A549 (cell line): ENCODE measurements at regions not wholly inside any gene's neighbourhood (a gene's known extent, or its start where the extent isn't known, plus 50 kb on each side); places are given as distances from the start of the nearest gene placed in this dataset.

Experiments used
- ATAC-seq, 2 experiments: fragments of 200-7000 bp in 1 of 2; fragments of >200 bp in 1 of 2; cut with Nextera tagmentation in 1 of 2; cut with Tn5 transposase in 1 of 2; 3 replicates each; pipeline versions ENCODE4 v1.8.0 to v1.9.1; 2018 to 2020; ENCODE audit warnings: mild to moderate bottlenecking in 1 of 2, moderate library complexity in 1 of 2
- CTCF ChIA-PET: fragments of 300-600 bp; sonication (Branson Sonifier 250); formaldehyde crosslinking; extraction: SDS; loops from one replicate; lab custom pipeline; 2021; ENCODE audit warnings: antibody characterized with exemption, inconsistent platforms; lab: Yijun Ruan, JAX
- POLR2A ChIA-PET: fragments of 350-600 bp; formaldehyde crosslinking; extraction: SDS; loops from one replicate; lab custom pipeline; 2021; ENCODE audit warnings: antibody characterized with exemption, inconsistent platforms; lab: Yijun Ruan, JAX
- DNase-seq, 2 experiments: peaks; one replicate each; pipeline versions ENCODE4 v3.0.0 to v3.0.0-alpha.2; 2011 to 2016; ENCODE audit warnings: low read depth in 1 of 2, low spot score in 1 of 2
- FAIRE-seq: peaks from 2 replicates; lab custom pipeline; 2011; peaks lifted over from hg19 to GRCh38; lab: Jason Lieb, UNC
- H3K27ac ChIP-seq, 2 experiments: fragments of >200 bp; sonication (Bioruptor Twin); formaldehyde crosslinking; 3 replicates each; pipeline ENCODE4 v1.5.1; 2016 to 2017
- H3K4me1 ChIP-seq: fragments of >200 bp; sonication (Bioruptor Twin); formaldehyde crosslinking; 3 replicates; pipeline ENCODE4 v1.6.1; 2016
- H3K4me2 ChIP-seq: fragments of >200 bp; sonication (Bioruptor Twin); formaldehyde crosslinking; 3 replicates; pipeline ENCODE4 v1.6.1; 2016
- H3K4me3 ChIP-seq: fragments of >200 bp; sonication (Bioruptor Twin); formaldehyde crosslinking; 3 replicates; pipeline ENCODE4 v1.5.1; 2016
- H3K9me3 ChIP-seq: fragments of >200 bp; sonication (Bioruptor Twin); formaldehyde crosslinking; 3 replicates; pipeline ENCODE4 v1.6.1; 2016
- BHLHE40 ChIP-seq: IDR thresholded peaks from 2 replicates; pipeline ENCODE4 v1.6.1; 2012; ENCODE audit warnings: low read depth, low read length, inconsistent platforms
- CBX2 ChIP-seq: fragments of 200-600 bp; sonication (generic); IDR thresholded peaks from 2 replicates; pipeline ENCODE4 v1.6.1; 2016; ENCODE audit warnings: low read depth, mild to moderate bottlenecking, borderline replicate concordance
- CBX8 ChIP-seq: fragments of 200-600 bp; sonication (generic); IDR thresholded peaks from 2 replicates; pipeline ENCODE4 v1.6.1; 2016
- CHD2 ChIP-seq: fragments of 150-350 bp; IDR thresholded peaks from 2 replicates; pipeline ENCODE4 v1.6.1; 2014; ENCODE audit warnings: low read length; ENCODE audit not compliant: partially characterized antibody
- EHF ChIP-seq: fragments of 250-450 bp; sonication (Bioruptor Pico); IDR thresholded peaks from 2 replicates; pipeline ENCODE4 v1.5.0; 2020; ENCODE audit warnings: mild to moderate bottlenecking
- EP300 ChIP-seq, 2 experiments: fragments of >200 bp; sonication (Bioruptor Twin); formaldehyde crosslinking; IDR thresholded peaks; 2 replicates in 1 of 2; 3 replicates in 1 of 2; pipeline ENCODE4 v1.6.1; 2016 to 2017
- ESRRA ChIP-seq: fragments of 150-350 bp; IDR thresholded peaks from 2 replicates; pipeline ENCODE4 v1.6.1; 2014; ENCODE audit warnings: mild to moderate bottlenecking, low read length, borderline replicate concordance
- FOSB ChIP-seq: fragments of 250-450 bp; sonication (Bioruptor Pico); IDR thresholded peaks from 2 replicates; pipeline ENCODE4 v1.5.0; 2020; ENCODE audit warnings: mild to moderate bottlenecking, moderate library complexity
- FOSL2 ChIP-seq, 2 experiments: fragments of 450-650 bp in 1 of 2; fragments of >200 bp in 1 of 2; sonication (Bioruptor Twin) in 1 of 2; formaldehyde crosslinking; IDR thresholded peaks; 2 replicates each; pipeline versions ENCODE4 v1.5.0 to v1.6.1; 2016 to 2020; ENCODE audit warnings: mild to moderate bottlenecking in 1 of 2, moderate library complexity in 1 of 2
- HEYL ChIP-seq: fragments of 250-450 bp; sonication (Bioruptor Pico); IDR thresholded peaks from 2 replicates; pipeline ENCODE4 v1.8.0; 2021; ENCODE audit warnings: mild to moderate bottlenecking, moderate library complexity
- JUN ChIP-seq, 2 experiments: fragments of >200 bp; sonication (Bioruptor Twin); formaldehyde crosslinking; IDR thresholded peaks; 2 replicates in 1 of 2; 3 replicates in 1 of 2; pipeline ENCODE4 v1.6.1; 2016 to 2017
- JUNB ChIP-seq: fragments of >200 bp; sonication (Bioruptor Twin); formaldehyde crosslinking; IDR thresholded peaks from 2 replicates; pipeline ENCODE4 v1.6.1; 2016
- KDM5A ChIP-seq: fragments of 200-600 bp; sonication (generic); IDR thresholded peaks from 2 replicates; pipeline ENCODE4 v1.6.1; 2016; ENCODE audit warnings: antibody characterized with exemption, mild to moderate bottlenecking
- MAFK ChIP-seq: fragments of 450-650 bp; IDR thresholded peaks from 2 replicates; pipeline ENCODE4 v1.6.1; 2014; ENCODE audit not compliant: partially characterized antibody
- NFE2L2 ChIP-seq: fragments of 150-350 bp; conservative IDR thresholded peaks from 2 replicates; pipeline ENCODE4 v1.6.1; 2014; ENCODE audit warnings: low read length
- NPAS2 ChIP-seq: fragments of 250-450 bp; sonication (Bioruptor Pico); IDR thresholded peaks from 2 replicates; pipeline ENCODE4 v1.8.0; 2022; ENCODE audit warnings: mild to moderate bottlenecking, moderate library complexity, borderline replicate concordance
- NR3C1 ChIP-seq: fragments of >200 bp; sonication (Bioruptor Twin); formaldehyde crosslinking; IDR thresholded peaks from 3 replicates; pipeline ENCODE4 v1.6.1; 2017
- PHF8 ChIP-seq: fragments of 200-600 bp; sonication (generic); IDR thresholded peaks from 2 replicates; pipeline ENCODE4 v1.6.1; 2016; ENCODE audit warnings: low read depth, mild to moderate bottlenecking, antibody characterized with exemption, moderate library complexity, borderline replicate concordance
- POLR2A ChIP-seq: IDR thresholded peaks from 2 replicates; pipeline ENCODE4 v1.6.1; 2012; ENCODE audit warnings: mild to moderate bottlenecking, low read length
- RAD21 ChIP-seq, 2 experiments: fragments of >200 bp in 1 of 2; sonication (Bioruptor Twin) in 1 of 2; formaldehyde crosslinking in 1 of 2; IDR thresholded peaks in 1 of 2; conservative IDR thresholded peaks in 1 of 2; 2 replicates in 1 of 2; 3 replicates in 1 of 2; pipeline ENCODE4 v1.6.1; 2012 to 2018; ENCODE audit warnings: inconsistent platforms in 1 of 2
- RARB ChIP-seq: fragments of 250-450 bp; sonication (Bioruptor Pico); IDR thresholded peaks from 2 replicates; pipeline ENCODE4 v1.8.0; 2021; ENCODE audit warnings: mild to moderate bottlenecking, moderate library complexity
- RCOR1 ChIP-seq: fragments of 150-350 bp; IDR thresholded peaks from 2 replicates; pipeline ENCODE4 v1.6.1; 2014; ENCODE audit warnings: antibody characterized with exemption, low read length, low read depth
- RNF2 ChIP-seq: fragments of 200-600 bp; sonication (generic); IDR thresholded peaks from 2 replicates; pipeline ENCODE4 v1.6.1; 2016; ENCODE audit warnings: low read depth, mild to moderate bottlenecking, antibody characterized with exemption, moderate library complexity, borderline replicate concordance
- SMC3 ChIP-seq: fragments of >200 bp; sonication (Bioruptor Twin); formaldehyde crosslinking; IDR thresholded peaks from 3 replicates; pipeline ENCODE4 v1.6.1; 2018; ENCODE audit warnings: inconsistent platforms
- SREBF2 ChIP-seq: fragments of 450-650 bp; IDR thresholded peaks from 2 replicates; pipeline ENCODE4 v1.6.1; 2014; ENCODE audit warnings: mild to moderate bottlenecking, moderate library complexity
- ZC3H11A ChIP-seq: fragments of 450-650 bp; IDR thresholded peaks from 2 replicates; pipeline ENCODE4 v1.6.1; 2014; ENCODE audit warnings: antibody characterized with exemption, mild to moderate bottlenecking
- ZFP36 ChIP-seq: fragments of 450-650 bp; IDR thresholded peaks from 2 replicates; pipeline ENCODE4 v1.6.1; 2014; ENCODE audit warnings: borderline replicate concordance; ENCODE audit not compliant: partially characterized antibody
- ZSCAN20 ChIP-seq: fragments of 250-450 bp; sonication (Bioruptor Pico); IDR thresholded peaks from 2 replicates; pipeline ENCODE4 v1.8.0; 2022; ENCODE audit warnings: mild to moderate bottlenecking, moderate library complexity
- WGBS: methylation state at CpG from one replicate; pipeline ENCODE4 v1.1.6; 2017; ENCODE audit errors: missing lambda C conversion rate; 5-methylcytosine and 5-hydroxymethylcytosine counted together
- TF ChIP-seq, protein P1 (sequence below): fragments of 250-450 bp; sonication (Bioruptor Pico); IDR thresholded peaks from 2 replicates; pipeline ENCODE4 v1.5.0; 2021; ENCODE audit warnings: mild to moderate bottlenecking, moderate library complexity, borderline replicate concordance
- TF ChIP-seq, protein P2 (sequence below): IDR thresholded peaks from 2 replicates; pipeline ENCODE4 v1.6.1; 2012
- TF ChIP-seq, protein P3 (sequence below): fragments of 150-350 bp; IDR thresholded peaks from 2 replicates; pipeline ENCODE4 v1.6.1; 2014; ENCODE audit warnings: low read depth, mild to moderate bottlenecking, low read length
- TF ChIP-seq, protein P4 (sequence below): fragments of >200 bp; sonication (Bioruptor Twin); formaldehyde crosslinking; IDR thresholded peaks from 3 replicates; pipeline ENCODE4 v1.5.1; 2016
- TF ChIP-seq, protein P5 (sequence below): IDR thresholded peaks from 2 replicates; pipeline ENCODE4 v1.6.1; 2012

DNA sequence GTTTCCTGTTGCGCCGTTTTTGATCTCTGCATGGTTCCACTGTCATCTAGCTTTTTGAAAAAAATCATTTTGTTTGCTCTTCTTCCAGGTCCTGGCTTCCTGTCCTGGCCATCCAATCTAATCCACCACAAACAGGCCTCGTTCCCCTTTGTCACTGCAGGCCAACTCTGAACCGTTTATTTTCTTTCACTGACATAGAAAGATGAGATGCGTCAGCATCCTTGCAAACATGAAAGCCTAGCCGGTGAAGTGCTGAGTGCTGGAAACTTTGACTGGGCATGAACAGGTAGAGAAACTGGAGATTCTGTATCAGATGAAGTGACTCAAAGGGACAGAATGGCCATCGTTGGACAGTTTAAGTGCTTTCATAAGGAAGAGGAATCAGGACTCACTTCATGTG is 1247.8 kb downstream of the TYW1 start (continued):
- TF ChIP-seq JUN (IDR thresholded peaks at IDR 0.05) (no peak), EP300 (IDR thresholded peaks at IDR 0.05) (no peak), FOSB (CRISPR knock-in tag) (no peak), CHD2 (no peak), NR3C1 (no peak)

DNA sequence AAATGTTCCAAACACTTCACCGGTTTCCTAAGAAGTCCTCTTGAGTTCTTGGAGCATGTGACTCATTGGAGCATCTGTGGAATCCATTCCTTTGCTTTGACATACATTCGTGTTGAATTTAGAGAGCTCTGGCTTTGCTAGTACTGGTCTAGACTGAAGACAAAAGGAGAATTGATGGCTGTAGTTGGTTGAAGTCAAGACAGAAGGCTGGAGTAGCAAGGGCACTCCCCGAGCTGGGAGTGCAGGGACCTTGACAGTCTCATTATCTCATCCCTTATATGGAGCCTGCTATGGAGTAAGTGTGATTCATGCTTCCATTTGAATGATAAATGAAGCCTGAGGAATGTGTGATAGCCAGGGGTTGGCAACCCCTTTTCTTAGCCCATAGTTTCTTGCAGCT is 1249.1 kb downstream of the TYW1 start:
- POLR2A ChIA-PET, result no interaction called here
- H3K4me2 ChIP-seq, result no peak overlapping the region
- no peaks in the 10 kb centered on the region for H3K4me1 ChIP-seq
- H3K27ac ChIP-seq, result no peak overlapping the region
- no peak for FAIRE-seq
- peaks cover 8% of the 10 kb centered on the region; the same call in 2 of the 3 replicates for H3K9me3 ChIP-seq
- DNase-seq, result no peak
- H3K4me3 ChIP-seq, result no peak overlapping the region
- ATAC-seq, result peak in 1 of 2 experiments; percentile 39; a peak in 1 of 6 replicates
- TF ChIP-seq, protein P1, sequence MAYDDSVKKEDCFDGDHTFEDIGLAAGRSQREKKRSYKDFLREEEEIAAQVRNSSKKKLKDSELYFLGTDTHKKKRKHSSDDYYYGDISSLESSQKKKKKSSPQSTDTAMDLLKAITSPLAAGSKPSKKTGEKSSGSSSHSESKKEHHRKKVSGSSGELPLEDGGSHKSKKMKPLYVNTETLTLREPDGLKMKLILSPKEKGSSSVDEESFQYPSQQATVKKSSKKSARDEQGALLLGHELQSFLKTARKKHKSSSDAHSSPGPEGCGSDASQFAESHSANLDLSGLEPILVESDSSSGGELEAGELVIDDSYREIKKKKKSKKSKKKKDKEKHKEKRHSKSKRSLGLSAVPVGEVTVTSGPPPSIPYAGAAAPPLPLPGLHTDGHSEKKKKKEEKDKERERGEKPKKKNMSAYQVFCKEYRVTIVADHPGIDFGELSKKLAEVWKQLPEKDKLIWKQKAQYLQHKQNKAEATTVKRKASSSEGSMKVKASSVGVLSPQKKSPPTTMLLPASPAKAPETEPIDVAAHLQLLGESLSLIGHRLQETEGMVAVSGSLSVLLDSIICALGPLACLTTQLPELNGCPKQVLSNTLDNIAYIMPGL, result no peak
- TF ChIP-seq SREBF2 (no peak), PHF8 (no peak), EP300 (IDR thresholded peaks at IDR 0.05) (no peak), ZFP36 (no peak), CBX8 (no peak), FOSB (CRISPR knock-in tag) (no peak), NFE2L2 (no peak), CHD2 (no peak), RAD21 (conservative IDR thresholded peaks at IDR 0.05 in 1 of 2, IDR thresholded peaks at IDR 0.05 in 1 of 2) (no peak), JUN (IDR thresholded peaks at IDR 0.05) (no peak), CBX2 (no peak), POLR2A (no peak), HEYL (CRISPR knock-in tag) (no peak), ZC3H11A (no peak), ESRRA (no peak), KDM5A (no peak)
- TF ChIP-seq, protein P2, sequence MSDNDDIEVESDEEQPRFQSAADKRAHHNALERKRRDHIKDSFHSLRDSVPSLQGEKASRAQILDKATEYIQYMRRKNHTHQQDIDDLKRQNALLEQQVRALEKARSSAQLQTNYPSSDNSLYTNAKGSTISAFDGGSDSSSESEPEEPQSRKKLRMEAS, result no peak
- TF ChIP-seq, protein P3, sequence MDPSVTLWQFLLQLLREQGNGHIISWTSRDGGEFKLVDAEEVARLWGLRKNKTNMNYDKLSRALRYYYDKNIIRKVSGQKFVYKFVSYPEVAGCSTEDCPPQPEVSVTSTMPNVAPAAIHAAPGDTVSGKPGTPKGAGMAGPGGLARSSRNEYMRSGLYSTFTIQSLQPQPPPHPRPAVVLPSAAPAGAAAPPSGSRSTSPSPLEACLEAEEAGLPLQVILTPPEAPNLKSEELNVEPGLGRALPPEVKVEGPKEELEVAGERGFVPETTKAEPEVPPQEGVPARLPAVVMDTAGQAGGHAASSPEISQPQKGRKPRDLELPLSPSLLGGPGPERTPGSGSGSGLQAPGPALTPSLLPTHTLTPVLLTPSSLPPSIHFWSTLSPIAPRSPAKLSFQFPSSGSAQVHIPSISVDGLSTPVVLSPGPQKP, result no peak
- TF ChIP-seq, all 56 proteins: peak for 0
- CTCF ChIA-PET, result no interaction called here
- WGBS, result 13% methylated on average over 3 of the region's 3 CpGs

DNA sequence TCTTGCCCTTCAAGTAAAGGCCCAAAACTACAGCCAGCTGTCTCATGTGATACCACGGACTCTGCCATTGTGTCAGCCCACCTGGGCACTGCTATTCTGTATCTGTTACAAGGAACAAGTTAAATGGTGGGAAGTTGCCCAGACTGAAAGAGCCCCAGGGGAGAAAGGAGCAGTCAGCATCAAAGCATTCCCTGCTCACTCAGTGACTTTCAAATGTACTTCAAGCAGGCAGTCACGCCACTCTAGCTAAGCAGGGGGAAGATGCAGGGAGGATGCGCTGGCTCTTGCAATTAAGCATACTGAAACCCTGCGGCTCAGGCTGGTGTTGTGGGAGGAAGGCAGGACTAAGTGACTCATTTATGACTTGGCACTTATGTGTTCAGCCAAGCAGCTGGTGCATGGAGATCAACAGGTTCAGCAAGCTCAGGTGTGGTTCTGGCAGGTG is 1249.6 kb downstream of the TYW1 start:
- peaks cover 4% of the 10 kb centered on the region; the same call in 2 of the 3 replicates for H3K9me3 ChIP-seq
- no peak overlapping the region for H3K4me3 ChIP-seq
- ChIA-PET POLR2A (no interaction called here), CTCF (interaction anchor here (0.6 kb wide), 1 partner anchor 260 kb away, joined by 3 read pairs; no protein-coding TSS in a partner anchor)
- H3K4me1 ChIP-seq, result no peaks in the 10 kb centered on the region
- no peak overlapping the region for H3K27ac ChIP-seq
- ATAC-seq (0 out of 6 replicates have a peak, but pooled peaks of 1 of the 2 experiments have one; percentile 28), DNase-seq (no peak), FAIRE-seq (no peak)
- H3K4me2 ChIP-seq, result no peak overlapping the region
- WGBS, result 36% methylated on average over 4 of the region's 4 CpGs
- no peak for TF ChIP-seq PHF8
- no peak for TF ChIP-seq BHLHE40
- TF ChIP-seq EHF (CRISPR knock-in tag), result no peak
- TF ChIP-seq, protein P4, sequence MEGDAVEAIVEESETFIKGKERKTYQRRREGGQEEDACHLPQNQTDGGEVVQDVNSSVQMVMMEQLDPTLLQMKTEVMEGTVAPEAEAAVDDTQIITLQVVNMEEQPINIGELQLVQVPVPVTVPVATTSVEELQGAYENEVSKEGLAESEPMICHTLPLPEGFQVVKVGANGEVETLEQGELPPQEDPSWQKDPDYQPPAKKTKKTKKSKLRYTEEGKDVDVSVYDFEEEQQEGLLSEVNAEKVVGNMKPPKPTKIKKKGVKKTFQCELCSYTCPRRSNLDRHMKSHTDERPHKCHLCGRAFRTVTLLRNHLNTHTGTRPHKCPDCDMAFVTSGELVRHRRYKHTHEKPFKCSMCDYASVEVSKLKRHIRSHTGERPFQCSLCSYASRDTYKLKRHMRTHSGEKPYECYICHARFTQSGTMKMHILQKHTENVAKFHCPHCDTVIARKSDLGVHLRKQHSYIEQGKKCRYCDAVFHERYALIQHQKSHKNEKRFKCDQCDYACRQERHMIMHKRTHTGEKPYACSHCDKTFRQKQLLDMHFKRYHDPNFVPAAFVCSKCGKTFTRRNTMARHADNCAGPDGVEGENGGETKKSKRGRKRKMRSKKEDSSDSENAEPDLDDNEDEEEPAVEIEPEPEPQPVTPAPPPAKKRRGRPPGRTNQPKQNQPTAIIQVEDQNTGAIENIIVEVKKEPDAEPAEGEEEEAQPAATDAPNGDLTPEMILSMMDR, result no peak
- no peak for TF ChIP-seq RNF2
- TF ChIP-seq KDM5A, result no peak
- no peak for TF ChIP-seq SREBF2
- no peak for TF ChIP-seq RARB (CRISPR knock-in tag)
- no peak for TF ChIP-seq RCOR1
- TF ChIP-seq MAFK, result no peak
- no peak for TF ChIP-seq NPAS2 (CRISPR knock-in tag)
- TF ChIP-seq ZC3H11A, result no peak
- TF ChIP-seq FOSL2 (IDR thresholded peaks at IDR 0.05), result no peak
- no peak for TF ChIP-seq FOSL2 (CRISPR knock-in tag; IDR thresholded peaks at IDR 0.05)
- TF ChIP-seq JUNB, result no peak
- TF ChIP-seq, protein P5, sequence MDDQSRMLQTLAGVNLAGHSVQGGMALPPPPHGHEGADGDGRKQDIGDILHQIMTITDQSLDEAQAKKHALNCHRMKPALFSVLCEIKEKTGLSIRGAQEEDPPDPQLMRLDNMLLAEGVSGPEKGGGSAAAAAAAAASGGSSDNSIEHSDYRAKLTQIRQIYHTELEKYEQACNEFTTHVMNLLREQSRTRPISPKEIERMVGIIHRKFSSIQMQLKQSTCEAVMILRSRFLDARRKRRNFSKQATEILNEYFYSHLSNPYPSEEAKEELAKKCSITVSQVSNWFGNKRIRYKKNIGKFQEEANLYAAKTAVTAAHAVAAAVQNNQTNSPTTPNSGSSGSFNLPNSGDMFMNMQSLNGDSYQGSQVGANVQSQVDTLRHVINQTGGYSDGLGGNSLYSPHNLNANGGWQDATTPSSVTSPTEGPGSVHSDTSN, result no peak
- TF ChIP-seq SMC3, result no peak
- no peak for TF ChIP-seq ZSCAN20 (CRISPR knock-in tag)
